SK-N-MC (cell line): ENCODE measurements at regions not wholly inside any gene's neighbourhood (a gene's known extent, or its start where the extent isn't known, plus 50 kb on each side); places are given as distances from the start of the nearest gene placed in this dataset.

Experiments used
- EZH2 ChIP-seq: fragments of 200-600 bp; sonication (generic); IDR thresholded peaks from one replicate; pipeline ENCODE4 v1.6.1; 2017; ENCODE audit warnings: antibody characterized with exemption
- POLR2AphosphoS5 ChIP-seq: IDR thresholded peaks from 2 replicates; pipeline ENCODE4 v1.6.1; 2012; ENCODE audit warnings: mild to moderate bottlenecking, low read depth, low read length, borderline replicate concordance

GRCh38 chr5:121121786-121122185 lies 657.7 kb downstream of the PRR16 start:
- TF ChIP-seq EZH2 (no peak), POLR2AphosphoS5 (no peak)
